ENCODE measurements at regions not wholly inside any gene's neighbourhood (a gene's known extent, or its start where the extent isn't known, plus 50 kb on each side); places are given as distances from the start of the nearest gene placed in this dataset.

DNA sequence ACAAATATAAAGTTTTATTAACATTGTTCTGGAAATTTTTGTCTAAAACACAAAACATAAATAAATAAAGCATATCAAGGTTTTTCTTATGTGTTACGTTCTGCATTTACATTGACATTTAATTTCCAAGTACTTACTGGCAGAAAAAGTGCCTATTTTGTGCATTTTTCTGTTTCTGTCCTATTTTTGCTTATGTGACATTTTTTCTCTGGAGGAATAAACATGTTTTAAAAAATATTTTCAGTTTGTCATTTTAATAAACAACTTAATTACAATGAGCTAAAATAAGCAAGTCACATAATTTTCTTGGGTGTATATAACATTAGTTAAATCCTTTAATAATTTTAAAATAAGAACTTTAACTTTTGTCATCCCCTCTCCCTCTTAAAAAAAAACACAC lies 94.4 kb upstream of the HS3ST5 start:
- TF ChIP-seq EZH2 (IDR thresholded peaks at IDR 0.05) (no peak), EZH2phosphoT487 (IDR thresholded peaks at IDR 0.05) (no peak)
- TF ChIP-seq, protein P1, sequence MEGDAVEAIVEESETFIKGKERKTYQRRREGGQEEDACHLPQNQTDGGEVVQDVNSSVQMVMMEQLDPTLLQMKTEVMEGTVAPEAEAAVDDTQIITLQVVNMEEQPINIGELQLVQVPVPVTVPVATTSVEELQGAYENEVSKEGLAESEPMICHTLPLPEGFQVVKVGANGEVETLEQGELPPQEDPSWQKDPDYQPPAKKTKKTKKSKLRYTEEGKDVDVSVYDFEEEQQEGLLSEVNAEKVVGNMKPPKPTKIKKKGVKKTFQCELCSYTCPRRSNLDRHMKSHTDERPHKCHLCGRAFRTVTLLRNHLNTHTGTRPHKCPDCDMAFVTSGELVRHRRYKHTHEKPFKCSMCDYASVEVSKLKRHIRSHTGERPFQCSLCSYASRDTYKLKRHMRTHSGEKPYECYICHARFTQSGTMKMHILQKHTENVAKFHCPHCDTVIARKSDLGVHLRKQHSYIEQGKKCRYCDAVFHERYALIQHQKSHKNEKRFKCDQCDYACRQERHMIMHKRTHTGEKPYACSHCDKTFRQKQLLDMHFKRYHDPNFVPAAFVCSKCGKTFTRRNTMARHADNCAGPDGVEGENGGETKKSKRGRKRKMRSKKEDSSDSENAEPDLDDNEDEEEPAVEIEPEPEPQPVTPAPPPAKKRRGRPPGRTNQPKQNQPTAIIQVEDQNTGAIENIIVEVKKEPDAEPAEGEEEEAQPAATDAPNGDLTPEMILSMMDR (IDR thresholded peaks at IDR 0.05): no peak

Data from neural progenitor cell (in vitro differentiated cells).